ENCODE measurements at regions not wholly inside any gene's neighbourhood (a gene's known extent, or its start where the extent isn't known, plus 50 kb on each side); places are given as distances from the start of the nearest gene placed in this dataset.

DNA sequence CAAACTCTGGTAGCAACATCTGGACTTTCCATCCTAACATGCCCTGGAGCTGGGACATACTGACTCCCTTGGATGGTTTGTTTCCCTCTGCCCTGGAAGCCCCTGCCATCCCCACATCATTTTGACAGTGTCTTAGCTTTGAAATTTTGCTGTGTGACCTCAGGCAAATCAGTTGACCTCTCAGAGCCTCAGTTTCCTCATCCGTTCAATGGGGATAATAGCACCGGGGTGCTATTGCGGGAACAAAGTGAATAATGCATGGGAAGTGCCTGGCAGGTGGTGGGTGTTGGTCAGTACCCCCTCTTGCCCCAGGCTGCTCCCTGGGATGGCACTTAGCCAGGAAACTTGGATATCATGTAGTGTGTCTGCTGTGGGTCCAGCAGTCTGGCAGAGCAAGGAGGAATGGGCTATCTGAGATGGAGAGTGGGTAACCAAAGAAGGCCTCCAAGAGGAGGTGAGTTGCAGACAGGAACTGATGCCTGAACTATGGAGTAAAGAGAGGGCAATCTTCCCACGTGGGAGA, 88.6 kb downstream of the MRPL14 start (continued):
- TF ChIP-seq, protein P1, sequence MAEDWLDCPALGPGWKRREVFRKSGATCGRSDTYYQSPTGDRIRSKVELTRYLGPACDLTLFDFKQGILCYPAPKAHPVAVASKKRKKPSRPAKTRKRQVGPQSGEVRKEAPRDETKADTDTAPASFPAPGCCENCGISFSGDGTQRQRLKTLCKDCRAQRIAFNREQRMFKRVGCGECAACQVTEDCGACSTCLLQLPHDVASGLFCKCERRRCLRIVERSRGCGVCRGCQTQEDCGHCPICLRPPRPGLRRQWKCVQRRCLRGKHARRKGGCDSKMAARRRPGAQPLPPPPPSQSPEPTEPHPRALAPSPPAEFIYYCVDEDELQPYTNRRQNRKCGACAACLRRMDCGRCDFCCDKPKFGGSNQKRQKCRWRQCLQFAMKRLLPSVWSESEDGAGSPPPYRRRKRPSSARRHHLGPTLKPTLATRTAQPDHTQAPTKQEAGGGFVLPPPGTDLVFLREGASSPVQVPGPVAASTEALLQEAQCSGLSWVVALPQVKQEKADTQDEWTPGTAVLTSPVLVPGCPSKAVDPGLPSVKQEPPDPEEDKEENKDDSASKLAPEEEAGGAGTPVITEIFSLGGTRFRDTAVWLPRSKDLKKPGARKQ (CRISPR knock-in tag; IDR thresholded peaks at IDR 0.05), result no peak
- TF ChIP-seq SP1 (CRISPR knock-in tag; IDR thresholded peaks at IDR 0.05), result no peak
- no peak for TF ChIP-seq OTX1 (CRISPR knock-in tag; IDR thresholded peaks at IDR 0.05)
- TF ChIP-seq PURB (CRISPR knock-in tag; IDR thresholded peaks at IDR 0.05; ENCODE audit: low read depth), result no peak
- TF ChIP-seq ZNF253 (CRISPR knock-in tag; conservative IDR thresholded peaks at IDR 0.05), result no peak
- TF ChIP-seq, protein P2, sequence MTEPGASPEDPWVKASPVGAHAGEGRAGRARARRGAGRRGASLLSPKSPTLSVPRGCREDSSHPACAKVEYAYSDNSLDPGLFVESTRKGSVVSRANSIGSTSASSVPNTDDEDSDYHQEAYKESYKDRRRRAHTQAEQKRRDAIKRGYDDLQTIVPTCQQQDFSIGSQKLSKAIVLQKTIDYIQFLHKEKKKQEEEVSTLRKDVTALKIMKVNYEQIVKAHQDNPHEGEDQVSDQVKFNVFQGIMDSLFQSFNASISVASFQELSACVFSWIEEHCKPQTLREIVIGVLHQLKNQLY (CRISPR knock-in tag; conservative IDR thresholded peaks at IDR 0.05), result no peak
- no peak for TF ChIP-seq PTRF (tag; IDR thresholded peaks at IDR 0.05)
- no peak for TF ChIP-seq RUNX1 (IDR thresholded peaks at IDR 0.05; ENCODE audit: low read depth)
- no peak for TF ChIP-seq SIN3A (IDR thresholded peaks at IDR 0.05; ENCODE audit: borderline replicate concordance in 2 of 2, control insufficient read depth in 1 of 2, low read depth in 2 of 2, low read length in 2 of 2)
- TF ChIP-seq RBM25 (IDR thresholded peaks at IDR 0.05; ENCODE audit: low read depth, low read length, severe bottlenecking), result peak; percentile 94
- 0 out of 4 replicates have a peak, but pooled peaks of 1 of the 2 experiments have one; percentile 21 for TF ChIP-seq HDAC1 (IDR thresholded peaks at IDR 0.05)
- TF ChIP-seq, protein P3, sequence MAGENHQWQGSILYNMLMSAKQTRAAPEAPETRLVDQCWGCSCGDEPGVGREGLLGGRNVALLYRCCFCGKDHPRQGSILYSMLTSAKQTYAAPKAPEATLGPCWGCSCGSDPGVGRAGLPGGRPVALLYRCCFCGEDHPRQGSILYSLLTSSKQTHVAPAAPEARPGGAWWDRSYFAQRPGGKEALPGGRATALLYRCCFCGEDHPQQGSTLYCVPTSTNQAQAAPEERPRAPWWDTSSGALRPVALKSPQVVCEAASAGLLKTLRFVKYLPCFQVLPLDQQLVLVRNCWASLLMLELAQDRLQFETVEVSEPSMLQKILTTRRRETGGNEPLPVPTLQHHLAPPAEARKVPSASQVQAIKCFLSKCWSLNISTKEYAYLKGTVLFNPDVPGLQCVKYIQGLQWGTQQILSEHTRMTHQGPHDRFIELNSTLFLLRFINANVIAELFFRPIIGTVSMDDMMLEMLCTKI (IDR thresholded peaks at IDR 0.05; ENCODE audit: partially characterized antibody), result no peak
- no peak for TF ChIP-seq TBP (optimal IDR thresholded peaks at IDR 0.05; ENCODE audit: low read depth, low read length)
- TF ChIP-seq, protein P4, sequence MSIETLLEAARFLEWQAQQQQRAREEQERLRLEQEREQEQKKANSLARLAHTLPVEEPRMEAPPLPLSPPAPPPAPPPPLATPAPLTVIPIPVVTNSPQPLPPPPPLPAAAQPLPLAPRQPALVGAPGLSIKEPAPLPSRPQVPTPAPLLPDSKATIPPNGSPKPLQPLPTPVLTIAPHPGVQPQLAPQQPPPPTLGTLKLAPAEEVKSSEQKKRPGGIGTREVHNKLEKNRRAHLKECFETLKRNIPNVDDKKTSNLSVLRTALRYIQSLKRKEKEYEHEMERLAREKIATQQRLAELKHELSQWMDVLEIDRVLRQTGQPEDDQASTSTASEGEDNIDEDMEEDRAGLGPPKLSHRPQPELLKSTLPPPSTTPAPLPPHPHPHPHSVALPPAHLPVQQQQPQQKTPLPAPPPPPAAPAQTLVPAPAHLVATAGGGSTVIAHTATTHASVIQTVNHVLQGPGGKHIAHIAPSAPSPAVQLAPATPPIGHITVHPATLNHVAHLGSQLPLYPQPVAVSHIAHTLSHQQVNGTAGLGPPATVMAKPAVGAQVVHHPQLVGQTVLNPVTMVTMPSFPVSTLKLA (conservative IDR thresholded peaks at IDR 0.05), result no peak
- no peak for TF ChIP-seq HSF4 (CRISPR knock-in tag; IDR thresholded peaks at IDR 0.05; ENCODE audit: borderline replicate concordance)
- TF ChIP-seq RNF2 (IDR thresholded peaks at IDR 0.05), result no peak
- TF ChIP-seq SRSF7 (optimal IDR thresholded peaks at IDR 0.05; ENCODE audit: low read depth, low read length), result no peak
- TF ChIP-seq KLF10 (CRISPR knock-in tag; IDR thresholded peaks at IDR 0.05), result no peak
- no peak for TF ChIP-seq MIER1 (IDR thresholded peaks at IDR 0.05; ENCODE audit: low read depth)
- TF ChIP-seq POLR2AphosphoS2 (IDR thresholded peaks at IDR 0.05; ENCODE audit: low read length), result no peak
- no peak for TF ChIP-seq GATAD2A (IDR thresholded peaks at IDR 0.05)

Data from K562 (cell line).